Skin epidermis (tissue), 12 donors: ENCODE measurements at regions not wholly inside any gene's neighbourhood (a gene's known extent, or its start where the extent isn't known, plus 50 kb on each side); places are given as distances from the start of the nearest gene placed in this dataset.

ENCODE experiments used
- H3K27ac ChIP-seq, 21 experiments: fragments of 200-600 bp; sonication (generic) in 11 of 21; one replicate each; pipeline ENCODE4 v1.5.0; 2020; ENCODE audit warnings: mild to moderate bottlenecking in 3 of 21, inconsistent platforms in 2 of 21, moderate library complexity in 2 of 21
- H3K4me3 ChIP-seq, 7 experiments: fragments of 200-600 bp; sonication (generic) in 2 of 7; one replicate each; pipeline ENCODE4 v1.5.0; 2020; ENCODE audit warnings: inconsistent platforms in 2 of 7, mild to moderate bottlenecking in 2 of 7, moderate library complexity in 1 of 7

- Histone ChIP-seq H3K27ac (no peak overlapping the region), H3K4me3 (no peak overlapping the region)
Measured at GRCh38 chr3:30112902-30113484, 493.4 kb upstream of the TGFBR2 start.

DNA sequence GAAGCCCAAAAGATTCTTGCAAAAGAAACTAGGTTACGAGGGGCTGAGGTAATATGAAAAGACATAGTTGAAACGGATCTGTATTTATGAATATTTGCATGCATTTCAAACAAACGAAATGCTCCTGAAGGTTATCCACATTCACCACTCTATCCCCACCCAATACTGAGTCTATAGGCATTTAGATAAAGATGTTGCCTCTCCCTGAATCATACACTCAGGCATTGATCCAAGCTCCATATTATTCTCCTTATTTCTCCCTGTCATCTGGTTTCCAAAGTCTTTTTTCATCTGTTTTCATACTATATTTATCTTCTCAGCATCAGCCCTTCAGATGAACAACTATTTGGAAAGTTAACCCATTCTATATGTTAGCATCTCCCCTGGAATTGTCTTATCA, 492.5 kb upstream of the TGFBR2 start:
- Histone ChIP-seq H3K27ac (no peak overlapping the region), H3K4me3 (no peak overlapping the region)

DNA sequence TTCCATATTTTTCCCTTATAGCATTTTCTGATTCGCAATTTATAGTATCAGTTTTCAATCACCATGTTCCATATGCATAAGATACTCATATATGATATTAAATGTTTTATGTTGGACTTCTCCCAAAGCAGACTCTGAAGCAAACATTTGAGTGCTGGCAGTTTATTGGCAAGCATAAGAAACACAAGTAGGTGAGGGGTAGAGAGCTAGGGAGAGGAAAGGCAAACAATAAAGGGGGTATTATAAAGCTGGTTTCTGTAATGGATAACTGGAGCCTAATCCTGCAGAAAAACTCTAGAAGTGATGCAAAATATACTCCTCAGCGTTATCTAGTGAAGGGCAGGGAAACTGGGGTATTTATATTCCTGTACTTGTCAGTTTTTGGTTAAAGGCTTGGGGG, 491.5 kb upstream of the TGFBR2 start:
- Histone ChIP-seq H3K27ac (no peak overlapping the region), H3K4me3 (no peak overlapping the region)

GRCh38 chr3:30122359-30122758, 484.0 kb upstream of the TGFBR2 start:
- Histone ChIP-seq H3K27ac (no peak overlapping the region), H3K4me3 (no peak overlapping the region)

- H3K4me3 ChIP-seq = no peak overlapping the region
- no peak overlapping the region for H3K27ac ChIP-seq
Measured at GRCh38 chr3:30123224-30123623, 483.2 kb upstream of the TGFBR2 start.

DNA sequence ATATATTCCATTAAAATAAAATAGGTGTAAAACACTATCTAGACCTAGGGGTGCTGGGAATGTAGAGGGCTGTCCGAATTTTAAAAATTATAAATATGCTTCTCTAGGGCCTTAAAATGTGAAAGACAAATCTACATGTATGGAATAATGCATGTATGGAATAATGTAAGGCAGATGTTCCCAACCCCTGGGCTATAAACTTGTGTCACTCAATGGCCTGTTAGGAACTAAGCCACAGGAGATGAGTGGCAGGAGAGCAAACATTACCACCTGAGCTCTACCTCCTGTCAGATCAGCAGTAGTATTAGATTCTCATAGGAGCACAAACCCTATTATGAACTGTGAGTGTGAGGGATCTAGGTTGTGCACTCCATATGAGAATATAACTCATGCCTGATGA, 482.6 kb upstream of the TGFBR2 start:
- Histone ChIP-seq H3K27ac (no peak overlapping the region), H3K4me3 (no peak overlapping the region)

DNA sequence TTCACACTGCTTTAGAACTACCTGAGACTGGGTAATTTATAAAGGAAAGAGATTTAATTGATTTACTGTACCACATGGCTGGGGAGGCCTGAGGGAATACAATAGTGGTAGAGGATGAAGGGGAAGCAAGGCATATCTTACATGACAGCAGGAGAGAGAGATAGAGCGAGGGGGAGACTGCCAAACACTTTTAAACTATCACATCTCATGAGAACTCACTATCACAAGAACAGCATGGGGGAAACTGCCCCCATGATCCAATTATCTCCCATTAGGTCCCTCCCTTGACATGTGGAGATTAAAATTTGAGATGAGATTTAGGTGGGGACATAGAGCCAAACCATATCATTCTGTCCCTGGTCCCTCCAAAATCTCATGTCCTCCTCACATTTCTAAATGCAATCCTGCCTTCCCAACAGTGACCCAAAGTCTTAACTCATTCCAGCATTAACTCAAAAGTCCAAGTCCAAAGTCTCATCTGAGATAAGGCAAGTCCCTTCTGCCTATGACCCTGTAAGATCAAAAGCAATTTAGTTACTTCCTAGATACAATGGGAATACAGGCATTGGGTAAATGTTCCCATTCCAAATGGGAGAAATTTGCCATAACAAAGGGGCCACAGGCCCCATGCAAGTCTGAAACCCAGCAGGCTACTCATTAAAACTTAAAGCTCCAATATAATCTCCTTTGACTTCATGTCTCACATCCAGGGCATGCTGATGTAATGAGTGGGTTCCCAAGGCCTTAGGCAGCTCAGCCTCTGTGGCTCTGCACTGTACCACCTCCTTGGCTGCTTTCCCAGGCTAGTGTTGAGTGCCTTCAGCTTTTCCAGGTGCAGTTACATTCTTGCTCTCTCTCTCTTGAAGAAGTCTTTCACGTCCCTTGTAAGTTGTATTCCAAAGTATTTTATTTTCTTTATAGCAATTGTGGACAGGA, 481.7 kb upstream of the TGFBR2 start:
- Histone ChIP-seq H3K4me3 (no peak overlapping the region), H3K27ac (no peak overlapping the region)

- Histone ChIP-seq H3K4me3 (no peak overlapping the region), H3K27ac (no peak overlapping the region)
Measured at GRCh38 chr3:30129765-30130164, 476.6 kb upstream of the TGFBR2 start.

GRCh38 chr3:30130391-30130790, 476.0 kb upstream of the TGFBR2 start:
- Histone ChIP-seq H3K27ac (no peak overlapping the region), H3K4me3 (no peak overlapping the region)

GRCh38 chr3:30131191-30131590, 475.2 kb upstream of the TGFBR2 start:
- Histone ChIP-seq H3K27ac (no peak overlapping the region), H3K4me3 (no peak overlapping the region)

DNA sequence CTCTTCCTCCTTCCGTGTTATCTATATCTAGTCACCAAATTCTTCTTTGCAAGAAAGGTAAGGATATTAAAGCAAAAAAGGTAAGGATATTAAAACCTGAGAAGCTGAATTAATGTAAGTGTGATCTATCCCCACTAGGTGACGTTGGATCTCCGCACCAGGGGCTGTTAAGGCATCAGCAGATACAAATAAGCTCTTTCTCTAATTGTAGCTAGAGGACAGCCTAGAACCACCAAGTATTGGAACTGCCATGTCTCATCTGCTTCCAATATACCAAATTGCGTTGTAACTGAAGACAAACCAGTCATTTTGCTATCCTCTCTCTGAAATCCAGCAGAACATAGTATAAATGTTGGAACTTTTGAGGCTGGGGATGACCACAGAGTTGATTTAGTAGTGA, 471.2 kb upstream of the TGFBR2 start:
- no peak overlapping the region for H3K4me3 ChIP-seq
- H3K27ac ChIP-seq = no peak overlapping the region

- Histone ChIP-seq H3K27ac (no peak overlapping the region), H3K4me3 (no peak overlapping the region)
Measured at GRCh38 chr3:30139283-30139682, 467.1 kb upstream of the TGFBR2 start.

GRCh38 chr3:30140356-30141075, 465.9 kb upstream of the TGFBR2 start:
- Histone ChIP-seq H3K4me3 (no peak overlapping the region), H3K27ac (no peak overlapping the region)

DNA sequence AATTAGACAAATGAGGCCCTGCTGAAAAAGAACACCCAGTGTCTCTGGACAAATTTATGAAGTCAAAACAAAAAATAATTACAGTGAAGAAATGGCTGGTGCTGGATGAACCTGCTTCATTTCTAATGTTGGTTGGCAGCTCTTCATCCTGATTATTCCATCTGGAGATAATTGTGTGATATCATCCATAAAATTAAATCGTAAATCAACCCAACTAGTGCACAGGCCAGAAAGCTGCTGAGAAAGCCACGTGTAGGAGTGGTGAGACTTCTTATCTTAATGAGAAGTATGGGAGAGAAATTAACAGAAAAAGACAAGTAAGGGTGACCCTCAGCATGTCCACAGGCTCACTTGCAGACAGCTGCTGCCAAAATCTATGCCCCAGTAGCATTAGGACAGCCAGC, 465.2 kb upstream of the TGFBR2 start:
- Histone ChIP-seq H3K4me3 (no peak overlapping the region), H3K27ac (no peak overlapping the region)

DNA sequence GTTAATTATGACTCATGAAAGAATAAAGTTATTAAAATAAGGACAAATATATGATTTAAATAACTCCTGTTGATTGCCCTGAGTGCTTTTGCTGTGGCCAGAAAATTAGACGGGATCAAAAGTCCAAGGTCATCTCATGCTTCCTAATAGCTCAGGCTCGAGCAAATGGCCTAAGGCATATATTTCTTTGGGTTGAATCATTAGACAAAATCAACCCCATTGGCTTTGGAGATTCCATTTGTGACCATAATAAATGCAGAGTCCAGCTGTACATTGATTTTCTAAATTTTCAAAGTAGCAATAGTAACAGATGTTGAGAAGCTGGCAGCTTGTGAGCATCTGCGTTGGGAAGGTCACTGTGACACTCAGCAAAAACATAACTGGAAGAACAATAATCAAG, 464.5 kb upstream of the TGFBR2 start:
- no peak overlapping the region for H3K27ac ChIP-seq

GRCh38 chr3:30142946-30143345, 463.5 kb upstream of the TGFBR2 start:
- H3K4me3 ChIP-seq = no peak overlapping the region
- no peak overlapping the region for H3K27ac ChIP-seq

More for the DNA sequence above, 464.5 kb upstream of the TGFBR2 start:
- no peak overlapping the region for H3K4me3 ChIP-seq

DNA sequence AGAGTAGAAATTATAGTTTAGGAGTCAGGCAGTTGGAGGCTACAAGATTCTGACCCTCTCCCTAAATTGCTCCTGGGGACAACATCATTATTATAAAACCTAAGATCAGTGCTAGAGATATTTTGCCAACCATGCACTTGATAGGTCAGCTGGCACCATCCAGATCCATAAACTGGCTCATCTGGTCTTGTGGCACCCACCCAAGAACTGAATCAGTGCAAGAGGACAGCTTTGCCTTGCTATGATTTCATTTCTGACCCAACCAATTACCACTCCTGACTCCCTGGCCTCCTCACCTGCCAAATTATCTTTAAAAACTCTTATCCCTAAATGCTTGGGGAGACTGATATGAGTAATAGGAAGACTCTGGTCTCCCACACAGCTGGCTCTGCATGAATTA, 461.1 kb upstream of the TGFBR2 start:
- H3K4me3 ChIP-seq = no peak overlapping the region
- no peak overlapping the region for H3K27ac ChIP-seq

- Histone ChIP-seq H3K27ac (no peak overlapping the region), H3K4me3 (no peak overlapping the region)
Measured at GRCh38 chr3:30146978-30147377, 459.4 kb upstream of the TGFBR2 start.

DNA sequence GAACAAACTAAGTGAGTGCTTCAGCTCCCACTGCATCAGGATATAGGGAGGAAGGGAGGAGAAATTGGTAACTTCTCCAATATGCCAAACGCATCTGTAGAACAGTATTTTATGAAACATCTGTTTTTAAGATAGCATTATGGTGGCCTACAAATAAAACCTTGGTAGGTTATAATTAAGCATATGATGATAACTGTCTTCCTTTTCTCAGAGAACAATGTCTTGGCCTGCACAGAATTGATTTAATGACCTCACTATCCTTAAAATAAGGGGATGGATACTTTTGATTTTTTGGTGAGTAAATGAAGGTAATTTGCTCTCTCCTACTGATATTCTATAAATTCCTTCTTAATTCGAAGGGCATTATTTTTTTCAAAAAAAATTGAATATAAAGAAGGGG, 451.5 kb upstream of the TGFBR2 start:
- no peak overlapping the region for H3K27ac ChIP-seq
- no peak overlapping the region for H3K4me3 ChIP-seq

- H3K4me3 ChIP-seq = no peak overlapping the region
- H3K27ac ChIP-seq = no peak overlapping the region
Measured at GRCh38 chr3:30155755-30156154, 450.6 kb upstream of the TGFBR2 start.
